SK-N-SH treated with all-trans-retinoic acid at 6 μM for 48 hours (cell line): ENCODE measurements at regions not wholly inside any gene's neighbourhood (a gene's known extent, or its start where the extent isn't known, plus 50 kb on each side); places are given as distances from the start of the nearest gene placed in this dataset.
"Not testable (repeated sequence)": the region's sequence is repeated elsewhere in the genome, so short reads cannot be mapped to it uniquely, and the experiment has no call there.

Experiments
- ATAC-seq: fragments of 200-7000 bp; cut with Tn5 transposase; 3 replicates; pipeline ENCODE4 v1.9.1; 2020; ENCODE audit warnings: mild to moderate bottlenecking, moderate library complexity
- CSRNP3 ChIP-seq: fragments of 250-450 bp; sonication (Bioruptor Pico); IDR thresholded peaks from 2 replicates; pipeline ENCODE4 v1.5.1; 2021; ENCODE audit warnings: mild to moderate bottlenecking, moderate library complexity
- ESRRG ChIP-seq: fragments of 250-450 bp; sonication (Bioruptor Pico); IDR thresholded peaks from 2 replicates; pipeline ENCODE4 v1.6.1; 2021; ENCODE audit warnings: mild to moderate bottlenecking
- GLIS3 ChIP-seq: fragments of 250-450 bp; sonication (Bioruptor Pico); IDR thresholded peaks from 2 replicates; pipeline ENCODE4 v1.5.0; 2020; ENCODE audit warnings: mild to moderate bottlenecking, moderate library complexity
- ISL1 ChIP-seq: fragments of 250-450 bp; sonication (Bioruptor Pico); IDR thresholded peaks from 2 replicates; pipeline ENCODE4 v2.1.2; 2022; ENCODE audit warnings: mild to moderate bottlenecking, moderate library complexity
- OSR1 ChIP-seq: fragments of 250-450 bp; sonication (Bioruptor Pico); IDR thresholded peaks from 2 replicates; pipeline ENCODE4 v1.8.0; 2022; ENCODE audit warnings: moderate library complexity, mild to moderate bottlenecking, inconsistent platforms
- POU6F1 ChIP-seq: fragments of 250-450 bp; sonication (Bioruptor Pico); IDR thresholded peaks from 2 replicates; pipeline ENCODE4 v1.8.0; 2021; ENCODE audit warnings: low read depth, mild to moderate bottlenecking, moderate library complexity, borderline replicate concordance
- PPARA ChIP-seq: fragments of 250-450 bp; sonication (Bioruptor Pico); IDR thresholded peaks from 2 replicates; pipeline ENCODE4 v1.5.0; 2020; ENCODE audit warnings: mild to moderate bottlenecking, borderline replicate concordance
- RARB ChIP-seq: fragments of 250-450 bp; sonication (Bioruptor Pico); IDR thresholded peaks from 2 replicates; pipeline ENCODE4 v1.8.0; 2021; ENCODE audit warnings: mild to moderate bottlenecking, moderate library complexity
- SNAI2 ChIP-seq: fragments of 250-450 bp; sonication (Bioruptor Pico); IDR thresholded peaks from 2 replicates; pipeline ENCODE4 v1.5.0; 2020; ENCODE audit warnings: mild to moderate bottlenecking, moderate library complexity
- TCF4 ChIP-seq: fragments of 250-450 bp; sonication (Bioruptor Pico); IDR thresholded peaks from 2 replicates; pipeline ENCODE4 v1.8.0; 2021; ENCODE audit warnings: mild to moderate bottlenecking, moderate library complexity, borderline replicate concordance
- TSHZ2 ChIP-seq: fragments of 250-450 bp; sonication (Bioruptor Pico); IDR thresholded peaks from 2 replicates; pipeline ENCODE4 v1.5.0; 2020; ENCODE audit warnings: mild to moderate bottlenecking, moderate library complexity
- ZC3H10 ChIP-seq: fragments of 250-450 bp; sonication (Bioruptor Pico); IDR thresholded peaks from 2 replicates; pipeline ENCODE4 v1.5.1; 2021; ENCODE audit warnings: mild to moderate bottlenecking, moderate library complexity
- ZFP3 ChIP-seq: fragments of 250-450 bp; sonication (Bioruptor Pico); IDR thresholded peaks from 2 replicates; pipeline ENCODE4 v1.5.0; 2020; ENCODE audit warnings: mild to moderate bottlenecking, moderate library complexity
- ZFP30 ChIP-seq: fragments of 450-650 bp; formaldehyde crosslinking; IDR thresholded peaks from 2 replicates; pipeline ENCODE4 v1.5.0; 2022; ENCODE audit warnings: mild to moderate bottlenecking, moderate library complexity
- ZNF70 ChIP-seq: fragments of 450-650 bp; formaldehyde crosslinking; IDR thresholded peaks from 2 replicates; pipeline ENCODE4 v1.5.0; 2020; ENCODE audit warnings: mild to moderate bottlenecking, moderate library complexity
- ZNF8 ChIP-seq: fragments of 450-650 bp; formaldehyde crosslinking; IDR thresholded peaks from 2 replicates; pipeline ENCODE4 v1.5.0; 2020; ENCODE audit warnings: mild to moderate bottlenecking, moderate library complexity

- no peak for TF ChIP-seq CSRNP3 (CRISPR knock-in tag)
- no peak for TF ChIP-seq ZFP3 (CRISPR knock-in tag)
- TF ChIP-seq ESRRG (CRISPR knock-in tag) = no peak
- no peak for TF ChIP-seq ZNF70
These were observed 89.1 kb downstream of the EBLN2 start (continued) for GRCh38 chr3:73150369-73151130.

- not testable (repeated sequence) for ATAC-seq
These were observed 91.1 kb downstream of the EBLN2 start for GRCh38 chr3:73152571-73152970.

- ATAC-seq = not testable (repeated sequence)
These were observed 91.6 kb downstream of the EBLN2 start for GRCh38 chr3:73153057-73153456.

GRCh38 chr3:73154261-73154660, 92.8 kb downstream of the EBLN2 start:
- not testable (repeated sequence) for ATAC-seq

GRCh38 chr3:73155441-73155840, 94.0 kb downstream of the EBLN2 start:
- ATAC-seq = not testable (repeated sequence)

GRCh38 chr3:73164622-73165021, 103.2 kb downstream of the EBLN2 start:
- TF ChIP-seq ZNF8 (CRISPR knock-in tag) (no peak), PPARA (CRISPR knock-in tag) (no peak), SNAI2 (CRISPR knock-in tag) (no peak), ZNF70 (no peak), RARB (no peak), POU6F1 (CRISPR knock-in tag) (no peak), TCF4 (CRISPR knock-in tag) (no peak), ISL1 (no peak), TSHZ2 (CRISPR knock-in tag) (no peak), GLIS3 (CRISPR knock-in tag) (no peak), OSR1 (CRISPR knock-in tag) (no peak), CSRNP3 (CRISPR knock-in tag) (no peak), ZFP30 (CRISPR knock-in tag) (no peak)
- no peak for ATAC-seq

GRCh38 chr3:73175698-73176097, 114.2 kb downstream of the EBLN2 start:
- ATAC-seq = no peak
- TF ChIP-seq ZC3H10 (CRISPR knock-in tag) (no peak), SNAI2 (CRISPR knock-in tag) (no peak)
